ENCODE measurements at regions not wholly inside any gene's neighbourhood (a gene's known extent, or its start where the extent isn't known, plus 50 kb on each side); places are given as distances from the start of the nearest gene placed in this dataset.
"Not testable (repeated sequence)": the region's sequence is repeated elsewhere in the genome, so short reads cannot be mapped to it uniquely, and the experiment has no call there.

- DNase-seq (ENCODE audit: low read depth in 2 of 3, low spot score in 1 of 3), result no peak
Measured at GRCh38 chr1:70818401-70818800, 229.2 kb downstream of the PTGER3 start.

GRCh38 chr1:70819231-70819630 lies 228.4 kb downstream of the PTGER3 start:
- no peak for DNase-seq (ENCODE audit: low read depth in 2 of 3, low spot score in 1 of 3)

- no peak for DNase-seq (ENCODE audit: low read depth in 2 of 3, low spot score in 1 of 3)
Measured at GRCh38 chr1:70819785-70820184, 227.8 kb downstream of the PTGER3 start.

GRCh38 chr1:70820396-70820795 lies 227.2 kb downstream of the PTGER3 start:
- no peak for DNase-seq (ENCODE audit: low read depth in 2 of 3, low spot score in 1 of 3)

- no peak for DNase-seq (ENCODE audit: low read depth in 2 of 3, low spot score in 1 of 3)
Measured at GRCh38 chr1:70820995-70821394, 226.6 kb downstream of the PTGER3 start.

- DNase-seq (ENCODE audit: low read depth in 2 of 3, low spot score in 1 of 3), result no peak
Measured at GRCh38 chr1:70826428-70826827, 221.2 kb downstream of the PTGER3 start.

- no peak for DNase-seq (ENCODE audit: low read depth in 2 of 3, low spot score in 1 of 3)
Measured at GRCh38 chr1:70827030-70827429, 220.6 kb downstream of the PTGER3 start.

- no peak for DNase-seq (ENCODE audit: low read depth in 2 of 3, low spot score in 1 of 3)
Measured at GRCh38 chr1:70828177-70828576, 219.4 kb downstream of the PTGER3 start.

- DNase-seq (ENCODE audit: low read depth in 2 of 3, low spot score in 1 of 3), result not testable (repeated sequence)
Measured at GRCh38 chr1:70834365-70834764, 213.3 kb downstream of the PTGER3 start.

GRCh38 chr1:70836456-70836855 lies 211.2 kb downstream of the PTGER3 start:
- no peak for DNase-seq (ENCODE audit: low read depth in 2 of 3, low spot score in 1 of 3)

- no peak for DNase-seq (ENCODE audit: low read depth in 2 of 3, low spot score in 1 of 3)
Measured at GRCh38 chr1:70840260-70840953, 207.2 kb downstream of the PTGER3 start.

- DNase-seq (ENCODE audit: low read depth in 2 of 3, low spot score in 1 of 3), result no peak
Measured at GRCh38 chr1:70842562-70842961, 205.1 kb downstream of the PTGER3 start.

GRCh38 chr1:70843452-70843851 lies 204.2 kb downstream of the PTGER3 start:
- no peak for DNase-seq (ENCODE audit: low read depth in 2 of 3, low spot score in 1 of 3)

GRCh38 chr1:70847013-70847412 lies 200.6 kb downstream of the PTGER3 start:
- no peak for DNase-seq (ENCODE audit: low read depth in 2 of 3, low spot score in 1 of 3)

GRCh38 chr1:70855203-70855602 lies 192.4 kb downstream of the PTGER3 start:
- no peak for DNase-seq (ENCODE audit: low read depth in 2 of 3, low spot score in 1 of 3)

GRCh38 chr1:70856201-70856600 lies 191.4 kb downstream of the PTGER3 start:
- DNase-seq (ENCODE audit: low read depth in 2 of 3, low spot score in 1 of 3), result no peak

- no peak for DNase-seq (ENCODE audit: low read depth in 2 of 3, low spot score in 1 of 3)
Measured at GRCh38 chr1:70863239-70863638, 184.4 kb downstream of the PTGER3 start.

GRCh38 chr1:70864302-70864701 lies 183.3 kb downstream of the PTGER3 start:
- no peak for DNase-seq (ENCODE audit: low read depth in 2 of 3, low spot score in 1 of 3)

GRCh38 chr1:70866542-70867264 lies 180.9 kb downstream of the PTGER3 start:
- DNase-seq (ENCODE audit: low read depth in 2 of 3, low spot score in 1 of 3), result no peak

GRCh38 chr1:70871790-70872189 lies 175.8 kb downstream of the PTGER3 start:
- no peak for DNase-seq (ENCODE audit: low read depth in 2 of 3, low spot score in 1 of 3)

- DNase-seq (ENCODE audit: low read depth in 2 of 3, low spot score in 1 of 3), result no peak
Measured at GRCh38 chr1:70874063-70874462, 173.6 kb downstream of the PTGER3 start.

GRCh38 chr1:70874818-70875217 lies 172.8 kb downstream of the PTGER3 start:
- no peak for DNase-seq (ENCODE audit: low read depth in 2 of 3, low spot score in 1 of 3)

- no peak for DNase-seq (ENCODE audit: low read depth in 2 of 3, low spot score in 1 of 3)
Measured at GRCh38 chr1:70877343-70877742, 170.3 kb downstream of the PTGER3 start.
